OCI-LY7 (cell line): ENCODE measurements at regions not wholly inside any gene's neighbourhood (a gene's known extent, or its start where the extent isn't known, plus 50 kb on each side); places are given as distances from the start of the nearest gene placed in this dataset.

Experiments used
- BruUV-seq: library from RNA; stranded (reverse); fragments of 400-500 nt; replicated peaks from 2 replicates; lab custom pipeline; 2021; lab: Mats Ljungman, UMichigan
- CTCF ChIA-PET: fragments of 300-600 bp; sonication (Branson Sonifier 250); formaldehyde crosslinking; loops from one replicate; lab custom pipeline; 2022; ENCODE audit warnings: antibody characterized with exemption; ENCODE audit not compliant: unreplicated experiment; lab: Charles Lee
- POLR2A ChIA-PET: fragments of 300-600 bp; sonication (Branson Sonifier 250); formaldehyde crosslinking; loops from one replicate; lab custom pipeline; 2022; ENCODE audit warnings: antibody characterized with exemption; lab: Charles Lee
- DNase-seq: peaks from one replicate; pipeline ENCODE4 v3.0.0-alpha.2; 2015; ENCODE audit warnings: low spot score
- H2AFZ ChIP-seq: fragments of 200-600 bp; sonication (generic), shearing (Covaris generic); 2 replicates; pipeline ENCODE4 v1.6.1; 2014; ENCODE audit warnings: mild to moderate bottlenecking, antibody characterized with exemption, low read length, moderate library complexity
- H3K27ac ChIP-seq: fragments of 200-600 bp; sonication (generic); 2 replicates; pipeline ENCODE4 v1.5.1; 2014; ENCODE audit warnings: mixed run types, low read depth, mild to moderate bottlenecking, moderate library complexity, low read length, inconsistent platforms; ENCODE audit not compliant: poor library complexity, severe bottlenecking
- H3K36me3 ChIP-seq: fragments of 200-600 bp; sonication (generic); 2 replicates; pipeline ENCODE4 v1.6.1; 2014; ENCODE audit warnings: mild to moderate bottlenecking, antibody characterized with exemption, low read length, moderate library complexity, mixed read lengths; ENCODE audit not compliant: insufficient read depth
- H3K4me1 ChIP-seq: fragments of 200-600 bp; sonication (generic); 2 replicates; pipeline ENCODE4 v1.5.1; 2014; ENCODE audit warnings: mild to moderate bottlenecking, low read length; ENCODE audit not compliant: insufficient read depth, poor library complexity, severe bottlenecking
- H3K4me2 ChIP-seq: fragments of 200-600 bp; sonication (generic); 2 replicates; pipeline ENCODE4 v1.6.1; 2014; ENCODE audit warnings: mild to moderate bottlenecking, low read length
- H3K4me3 ChIP-seq: fragments of 200-600 bp; sonication (generic); 2 replicates; pipeline ENCODE4 v1.5.1; 2014; ENCODE audit warnings: mild to moderate bottlenecking, low read depth, low read length; ENCODE audit not compliant: poor library complexity, severe bottlenecking
- H3K79me2 ChIP-seq: fragments of 200-600 bp; sonication (generic); 2 replicates; pipeline ENCODE4 v1.6.1; 2016; ENCODE audit warnings: low read depth, mild to moderate bottlenecking, low read length, moderate library complexity, mixed read lengths; ENCODE audit not compliant: insufficient read depth
- H3K9me2 ChIP-seq: fragments of 200-600 bp; sonication (generic); 2 replicates; pipeline ENCODE4 v1.6.1; 2016; ENCODE audit warnings: mild to moderate bottlenecking, low read length, mixed read lengths; ENCODE audit not compliant: insufficient read depth
- H3K9me3 ChIP-seq: fragments of 200-600 bp; sonication (generic); 2 replicates; pipeline ENCODE4 v1.6.1; 2014; ENCODE audit warnings: mild to moderate bottlenecking, mixed run types, low read length, mixed read lengths
- H4K20me1 ChIP-seq: fragments of 200-600 bp; sonication (generic); 2 replicates; pipeline ENCODE4 v1.6.1; 2014; ENCODE audit warnings: mild to moderate bottlenecking, antibody characterized with exemption, low read length, moderate library complexity, mixed read lengths; ENCODE audit not compliant: insufficient read depth
- CTCF ChIP-seq: fragments of 200-600 bp; sonication (generic); conservative IDR thresholded peaks from 2 replicates; pipeline ENCODE4 v1.5.1; 2014; ENCODE audit warnings: mild to moderate bottlenecking, antibody characterized with exemption, low read length, moderate library complexity, mixed read lengths
- EZH2phosphoT487 ChIP-seq: fragments of 200-600 bp; sonication (generic); IDR thresholded peaks from 2 replicates; pipeline ENCODE4 v1.6.1; 2018; ENCODE audit warnings: low read depth, borderline replicate concordance, mild to moderate bottlenecking, mixed run types, antibody characterized with exemption, low read length, moderate library complexity, mixed read lengths
- intact Hi-C: fragments of 100-400 bp; cut with micrococcal nuclease; formaldehyde crosslinking; loops from one replicate; pipeline ENCODE4 v1.10.0; 2022; ENCODE audit not compliant: unreplicated experiment

- no peaks in the 10 kb centered on the region for H3K4me1 ChIP-seq
- no peak overlapping the region for H3K27ac ChIP-seq
- DNase-seq = no peak
Measured at GRCh38 chr6:111972745-111973117, 81.2 kb upstream of the CCN6 start.

GRCh38 chr6:111973118-111973761, 80.7 kb upstream of the CCN6 start:
- H3K4me2 ChIP-seq = no peak overlapping the region
- no peaks in the 10 kb centered on the region for H3K79me2 ChIP-seq
- no peak overlapping the region for H3K27ac ChIP-seq
- no peak overlapping the region for H2AFZ ChIP-seq
- H3K4me1 ChIP-seq = no peaks in the 10 kb centered on the region
- H3K36me3 ChIP-seq = no peaks in the 10 kb centered on the region
- TF ChIP-seq CTCF = no peak
- no peak for TF ChIP-seq EZH2phosphoT487
- DNase-seq = no peak
- CTCF ChIA-PET = no interaction called here
- POLR2A ChIA-PET = interaction anchor here (0.7 to 0.9 kb wide), 2 partner anchors 35 to 209 kb away, joined by 3 read pairs; no protein-coding TSS in a partner anchor
- no peaks in the 10 kb centered on the region for H4K20me1 ChIP-seq
- H3K9me3 ChIP-seq = no peaks in the 10 kb centered on the region
- intact Hi-C loops = no loop called here
- BruUV-seq = no TSS peak
- H3K9me2 ChIP-seq = no peaks in the 10 kb centered on the region
- H3K4me3 ChIP-seq = no peak overlapping the region

More at GRCh38 chr6:111972745-111973117, 81.2 kb upstream of the CCN6 start:
- no peak overlapping the region for H2AFZ ChIP-seq
- no peaks in the 10 kb centered on the region for H3K36me3 ChIP-seq
- no peaks in the 10 kb centered on the region for H3K9me2 ChIP-seq
- H3K79me2 ChIP-seq = no peaks in the 10 kb centered on the region
- POLR2A ChIA-PET = no interaction called here
- TF ChIP-seq EZH2phosphoT487 = no peak
- TF ChIP-seq CTCF = no peak
- no peak overlapping the region for H3K4me2 ChIP-seq
- no peaks in the 10 kb centered on the region for H4K20me1 ChIP-seq
- CTCF ChIA-PET = no interaction called here
- H3K9me3 ChIP-seq = no peaks in the 10 kb centered on the region
- no peak overlapping the region for H3K4me3 ChIP-seq
- BruUV-seq = no TSS peak
- intact Hi-C loops = no loop called here

GRCh38 chr6:111973927-111974639, 79.8 kb upstream of the CCN6 start:
- POLR2A ChIA-PET = interaction anchor here (0.7 to 0.9 kb wide), 6 partner anchors 30 to 1001 kb away, joined by 3 to 4 read pairs (median 3); no protein-coding TSS in a partner anchor
- no peaks in the 10 kb centered on the region for H3K9me3 ChIP-seq
- H2AFZ ChIP-seq = no peak overlapping the region
- no TSS peak for BruUV-seq
- no peaks in the 10 kb centered on the region for H3K4me1 ChIP-seq
- H3K27ac ChIP-seq = no peak overlapping the region
- no peaks in the 10 kb centered on the region for H3K9me2 ChIP-seq
- intact Hi-C loops = no loop called here
- H4K20me1 ChIP-seq = no peaks in the 10 kb centered on the region
- TF ChIP-seq CTCF = no peak
- no peak for TF ChIP-seq EZH2phosphoT487
- H3K4me2 ChIP-seq = no peak overlapping the region
- no peaks in the 10 kb centered on the region for H3K79me2 ChIP-seq
- no peak for DNase-seq
- no peak overlapping the region for H3K4me3 ChIP-seq
- H3K36me3 ChIP-seq = no peaks in the 10 kb centered on the region
- CTCF ChIA-PET = interaction anchor here (1.5 kb wide), 1 partner anchor 76 kb away, joined by 3 read pairs; no protein-coding TSS in a partner anchor
